ENCODE measurements at regions not wholly inside any gene's neighbourhood (a gene's known extent, or its start where the extent isn't known, plus 50 kb on each side); places are given as distances from the start of the nearest gene placed in this dataset.
A peak's percentile ranks its signal among the peaks of the same experiment; 100 is the strongest.

DNA sequence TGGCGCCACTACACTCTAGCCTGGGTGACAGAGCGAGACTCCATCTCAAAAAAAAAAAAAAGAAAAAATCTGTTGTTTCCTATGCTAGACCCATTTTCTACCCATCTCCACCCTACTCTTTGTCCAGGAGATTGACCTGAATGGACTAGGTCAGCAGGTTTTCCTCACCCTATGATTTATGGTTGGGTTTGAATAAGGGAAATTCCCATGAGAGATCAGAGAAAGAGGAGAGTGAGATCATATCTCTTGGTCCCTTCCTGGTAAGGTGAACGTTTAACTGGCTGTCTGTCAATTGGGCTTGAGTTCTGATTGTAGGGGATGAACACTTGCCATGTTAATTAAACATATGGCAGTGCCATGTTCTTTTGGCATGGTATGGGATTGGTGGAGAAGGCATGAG lies 387.4 kb downstream of the MAN2A1 start:
- Histone ChIP-seq H3K36me3 (ENCODE audit: control insufficient read depth, insufficient read depth, low read length, severe bottlenecking) (no peaks in the 10 kb centered on the region), H3K4me3 (ENCODE audit: low read length) (no peak overlapping the region), H3K9me3 (ENCODE audit: control insufficient read depth, low read length) (peaks cover 21% of the 10 kb centered on the region), H3K9ac (ENCODE audit: low read length) (no peak overlapping the region), H3K27me3 (replicated peaks; ENCODE audit: control insufficient read depth, insufficient read depth, low read length) (peaks cover 4% of the 10 kb centered on the region), H3K4me1 (ENCODE audit: control insufficient read depth, insufficient read depth, low read length) (no peaks in the 10 kb centered on the region)
- DNase-seq (ENCODE audit: low read depth): no peak

DNA sequence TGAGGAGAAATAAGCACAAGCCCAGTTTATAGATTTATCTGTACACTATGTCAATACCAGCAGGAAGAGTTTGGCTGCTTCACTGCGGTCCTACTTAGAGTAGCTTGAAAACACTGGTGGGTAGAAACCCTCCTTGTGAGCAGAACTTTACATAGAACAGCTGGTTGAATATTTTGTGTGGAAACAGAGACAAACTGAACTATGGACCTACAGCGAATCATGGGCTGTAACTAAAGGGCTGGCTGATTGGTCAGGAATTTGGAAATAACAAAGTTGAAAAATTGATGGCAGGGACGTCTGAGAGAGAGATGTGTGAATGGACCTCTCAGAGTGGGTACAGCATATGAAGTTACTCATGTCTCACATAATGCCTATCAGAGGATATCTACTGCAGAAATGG lies 392.5 kb downstream of the MAN2A1 start:
- DNase-seq (ENCODE audit: low read depth): no peak
- H3K9ac ChIP-seq (ENCODE audit: low read length): no peak overlapping the region
- no peaks in the 10 kb centered on the region for H3K9me3 ChIP-seq (ENCODE audit: control insufficient read depth, low read length)
- no peaks in the 10 kb centered on the region for H3K27me3 ChIP-seq (replicated peaks; ENCODE audit: control insufficient read depth, insufficient read depth, low read length)
- peaks cover 8% of the 10 kb centered on the region for H3K4me1 ChIP-seq (ENCODE audit: control insufficient read depth, insufficient read depth, low read length)
- H3K36me3 ChIP-seq (ENCODE audit: control insufficient read depth, insufficient read depth, low read length, severe bottlenecking): no peaks in the 10 kb centered on the region
- no peak overlapping the region for H3K4me3 ChIP-seq (ENCODE audit: low read length)

DNA sequence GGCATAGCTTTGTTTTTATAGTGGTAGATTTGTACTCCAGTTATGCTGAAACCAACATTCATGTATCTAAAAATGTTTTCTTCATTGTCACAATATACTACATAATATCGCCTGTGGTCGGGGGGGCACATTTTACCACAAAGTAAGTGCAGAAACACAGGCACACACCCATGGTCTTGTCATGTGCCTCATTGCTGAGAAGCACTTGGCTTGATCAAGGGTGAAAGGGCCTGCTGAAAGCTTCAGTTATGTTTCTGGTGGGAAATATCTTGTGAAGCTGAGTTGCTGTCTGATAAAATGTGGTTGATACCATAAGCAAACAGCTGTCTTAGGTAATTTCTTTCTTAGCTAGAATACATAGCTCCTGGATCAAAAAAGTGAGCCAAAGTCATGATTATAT lies 393.1 kb downstream of the MAN2A1 start:
- Histone ChIP-seq H3K9ac (ENCODE audit: low read length) (no peak overlapping the region), H3K9me3 (ENCODE audit: control insufficient read depth, low read length) (no peaks in the 10 kb centered on the region), H3K4me3 (ENCODE audit: low read length) (no peak overlapping the region), H3K27me3 (replicated peaks; ENCODE audit: control insufficient read depth, insufficient read depth, low read length) (no peaks in the 10 kb centered on the region), H3K36me3 (ENCODE audit: control insufficient read depth, insufficient read depth, low read length, severe bottlenecking) (no peaks in the 10 kb centered on the region), H3K4me1 (ENCODE audit: control insufficient read depth, insufficient read depth, low read length) (peaks cover 13% of the 10 kb centered on the region)
- DNase-seq (ENCODE audit: low read depth): no peak

DNA sequence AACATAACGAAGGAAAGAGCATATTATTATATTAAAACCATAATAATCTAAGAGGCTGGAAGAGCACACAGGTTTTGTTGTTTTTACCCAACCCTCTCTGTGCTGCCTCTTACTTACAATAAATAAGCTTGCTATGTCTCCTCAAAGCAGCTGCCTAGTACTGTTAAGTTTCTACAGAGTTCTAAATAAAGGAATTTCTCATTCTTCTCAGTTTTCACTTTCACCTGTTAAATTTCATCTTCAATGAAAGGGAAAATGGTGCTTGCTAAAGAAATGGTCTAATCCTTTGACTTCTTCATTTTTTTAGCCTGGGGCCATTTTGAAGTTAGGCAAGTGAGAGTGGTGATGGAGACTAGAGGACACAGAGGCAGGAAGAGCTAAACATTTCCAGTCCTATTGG lies 396.1 kb downstream of the MAN2A1 start:
- no peaks in the 10 kb centered on the region for H3K36me3 ChIP-seq (ENCODE audit: control insufficient read depth, insufficient read depth, low read length, severe bottlenecking)
- no peaks in the 10 kb centered on the region for H3K9me3 ChIP-seq (ENCODE audit: control insufficient read depth, low read length)
- peaks cover 20% of the 10 kb centered on the region for H3K4me1 ChIP-seq (ENCODE audit: control insufficient read depth, insufficient read depth, low read length)
- no peak overlapping the region for H3K4me3 ChIP-seq (ENCODE audit: low read length)
- DNase-seq (ENCODE audit: low read depth): no peak
- H3K27me3 ChIP-seq (replicated peaks; ENCODE audit: control insufficient read depth, insufficient read depth, low read length): no peaks in the 10 kb centered on the region
- no peak overlapping the region for H3K9ac ChIP-seq (ENCODE audit: low read length)

DNA sequence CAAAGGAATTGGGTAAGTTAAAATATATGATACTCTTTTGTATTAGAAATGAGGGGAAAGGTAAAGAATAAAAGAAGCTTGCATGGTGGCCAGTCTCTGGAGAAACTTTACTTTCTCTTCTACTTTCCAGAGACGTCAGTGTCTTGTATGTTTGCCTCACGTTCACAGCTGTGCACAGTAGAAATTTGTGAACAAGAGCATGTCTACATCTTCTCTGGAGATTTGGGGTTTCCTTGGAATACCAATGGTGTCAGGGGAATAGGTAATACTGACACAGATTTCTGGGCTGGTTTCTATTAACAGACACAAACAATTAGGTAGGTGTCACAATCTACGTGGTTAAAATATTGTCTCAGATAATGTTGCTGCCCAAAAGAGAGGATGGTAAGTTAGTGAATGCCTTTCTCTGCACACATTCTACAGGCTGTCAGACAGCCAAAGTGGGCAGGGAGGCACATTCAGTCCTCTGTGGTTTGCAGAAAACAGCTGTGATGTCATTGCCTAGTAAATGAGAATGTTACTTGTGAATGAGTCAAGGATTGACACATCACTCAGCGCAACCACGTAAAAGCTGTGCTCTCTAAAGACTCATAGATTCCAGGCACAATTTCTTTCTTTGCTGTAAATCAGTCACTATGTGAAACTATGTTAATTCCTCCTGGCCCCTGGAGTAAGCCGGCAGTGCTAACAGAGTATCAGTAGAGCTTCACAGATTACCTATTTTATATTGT lies 397.1 kb downstream of the MAN2A1 start:
- Histone ChIP-seq H3K9me3 (ENCODE audit: control insufficient read depth, low read length) (no peaks in the 10 kb centered on the region), H3K27me3 (replicated peaks; ENCODE audit: control insufficient read depth, insufficient read depth, low read length) (no peaks in the 10 kb centered on the region), H3K4me1 (ENCODE audit: control insufficient read depth, insufficient read depth, low read length) (peaks cover 20% of the 10 kb centered on the region), H3K9ac (ENCODE audit: low read length) (peak overlapping the region; percentile 19), H3K36me3 (ENCODE audit: control insufficient read depth, insufficient read depth, low read length, severe bottlenecking) (no peaks in the 10 kb centered on the region), H3K4me3 (ENCODE audit: low read length) (peak overlapping the region; percentile 35)
- DNase-seq (ENCODE audit: low read depth): peak; percentile 96

DNA sequence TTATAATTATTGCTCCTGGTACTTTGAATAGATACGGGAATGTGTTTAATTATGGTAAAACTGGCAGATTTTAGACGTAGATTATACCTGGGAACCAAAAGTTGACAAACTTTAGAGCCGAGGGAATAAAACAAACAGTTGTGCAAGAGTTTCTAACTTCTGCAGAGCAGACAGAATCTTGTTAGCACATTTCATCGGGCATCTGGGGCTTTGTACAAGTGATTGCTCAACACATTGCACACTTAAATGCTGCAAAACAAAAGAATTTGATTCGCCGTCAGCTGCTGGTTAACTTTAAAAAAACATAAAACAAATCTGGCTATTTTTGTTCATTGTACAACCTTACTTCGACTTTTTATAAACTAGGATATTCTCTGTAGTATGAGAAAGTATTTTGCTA lies 398.1 kb downstream of the MAN2A1 start:
- Histone ChIP-seq H3K4me1 (ENCODE audit: control insufficient read depth, insufficient read depth, low read length) (peaks cover 20% of the 10 kb centered on the region), H3K27me3 (replicated peaks; ENCODE audit: control insufficient read depth, insufficient read depth, low read length) (no peaks in the 10 kb centered on the region), H3K36me3 (ENCODE audit: control insufficient read depth, insufficient read depth, low read length, severe bottlenecking) (no peaks in the 10 kb centered on the region), H3K9ac (ENCODE audit: low read length) (peak overlapping the region; percentile 26), H3K4me3 (ENCODE audit: low read length) (peak overlapping the region; percentile 49), H3K9me3 (ENCODE audit: control insufficient read depth, low read length) (no peaks in the 10 kb centered on the region)
- peak; percentile 90 for DNase-seq (ENCODE audit: low read depth)

DNA sequence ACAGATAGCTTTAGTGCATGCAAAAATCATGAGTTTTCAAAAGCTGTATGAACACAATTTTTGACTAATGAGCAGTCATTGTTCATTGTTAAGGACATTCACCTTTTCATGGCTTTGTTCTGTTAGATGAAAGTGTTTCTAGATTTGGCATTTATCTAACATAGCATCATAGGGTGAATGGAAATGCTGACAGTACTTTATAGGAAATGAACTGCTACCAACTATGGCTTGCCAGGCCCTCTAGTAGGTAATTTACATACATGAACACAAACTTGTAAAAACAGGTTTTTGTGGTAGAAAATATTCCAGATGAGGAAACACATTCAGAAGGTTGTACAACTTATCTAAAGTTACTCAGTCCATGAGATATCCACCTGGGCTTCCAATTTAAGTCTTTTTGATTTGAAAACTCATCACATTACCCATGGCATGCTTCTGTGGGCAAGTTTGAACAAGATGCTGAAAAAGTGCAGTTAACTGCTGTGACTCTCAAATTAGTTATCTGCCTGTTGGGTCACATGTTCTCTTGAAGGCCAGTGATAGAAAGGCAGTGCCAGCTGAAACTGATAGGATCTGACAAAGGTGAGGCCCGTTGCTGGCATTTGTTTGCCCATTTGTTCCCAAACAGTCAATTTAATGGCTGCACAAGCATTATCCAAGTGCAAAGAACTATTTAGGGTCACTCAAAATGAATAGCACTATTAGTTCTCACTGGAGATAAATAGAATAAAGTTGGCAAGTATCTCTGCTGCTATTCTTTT lies 399.1 kb downstream of the MAN2A1 start:
- no peaks in the 10 kb centered on the region for H3K36me3 ChIP-seq (ENCODE audit: control insufficient read depth, insufficient read depth, low read length, severe bottlenecking)
- H3K27me3 ChIP-seq (replicated peaks; ENCODE audit: control insufficient read depth, insufficient read depth, low read length): no peaks in the 10 kb centered on the region
- H3K4me1 ChIP-seq (ENCODE audit: control insufficient read depth, insufficient read depth, low read length): peaks cover 26% of the 10 kb centered on the region
- H3K9me3 ChIP-seq (ENCODE audit: control insufficient read depth, low read length): no peaks in the 10 kb centered on the region
- no peak overlapping the region for H3K4me3 ChIP-seq (ENCODE audit: low read length)
- H3K9ac ChIP-seq (ENCODE audit: low read length): no peak overlapping the region
- peak; percentile 7 for DNase-seq (ENCODE audit: low read depth)

DNA sequence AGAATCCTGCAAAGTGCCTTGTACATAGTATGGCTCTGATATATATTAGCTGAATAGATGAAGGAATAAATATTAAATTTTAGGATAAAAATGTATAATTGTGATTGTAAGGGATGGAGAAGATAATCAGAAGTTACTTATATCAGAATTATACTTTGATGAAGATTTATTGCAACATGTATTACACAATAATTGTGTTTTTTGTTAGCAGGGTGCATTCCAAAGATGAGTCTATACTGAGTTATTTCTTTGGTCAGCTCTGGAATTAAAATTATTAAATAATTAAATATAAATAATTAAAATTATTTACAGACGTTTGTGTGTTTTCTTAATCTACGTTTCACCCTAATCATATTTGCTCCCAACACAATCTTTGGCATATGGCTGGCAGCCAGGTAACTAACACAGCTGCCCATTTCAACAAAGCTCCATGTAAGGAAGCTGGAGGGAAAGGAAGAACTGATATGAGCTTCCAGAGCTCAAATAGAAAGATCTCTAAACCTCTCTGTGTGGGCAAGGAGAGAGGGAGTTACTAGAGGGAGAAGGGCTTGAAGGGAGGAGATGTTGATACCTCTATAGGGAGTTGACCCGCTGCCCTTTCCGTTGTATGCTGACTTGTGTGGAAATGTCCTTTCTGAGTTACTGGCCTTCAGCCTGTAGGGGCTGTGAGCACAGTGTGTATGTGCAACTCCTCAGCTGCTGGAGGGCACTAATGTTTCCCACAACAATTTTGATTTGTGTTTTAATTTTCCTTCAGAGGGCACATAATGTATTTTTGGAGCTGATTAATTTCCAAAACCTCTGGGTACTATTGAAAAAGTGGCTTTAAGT lies 403.4 kb downstream of the MAN2A1 start:
- H3K36me3 ChIP-seq (ENCODE audit: control insufficient read depth, insufficient read depth, low read length, severe bottlenecking): no peaks in the 10 kb centered on the region
- no peaks in the 10 kb centered on the region for H3K27me3 ChIP-seq (replicated peaks; ENCODE audit: control insufficient read depth, insufficient read depth, low read length)
- peak; percentile 59 for DNase-seq (ENCODE audit: low read depth)
- H3K9me3 ChIP-seq (ENCODE audit: control insufficient read depth, low read length): peaks cover 11% of the 10 kb centered on the region
- no peak overlapping the region for H3K9ac ChIP-seq (ENCODE audit: low read length)
- peaks cover 10% of the 10 kb centered on the region for H3K4me1 ChIP-seq (ENCODE audit: control insufficient read depth, insufficient read depth, low read length)
- no peak overlapping the region for H3K4me3 ChIP-seq (ENCODE audit: low read length)

DNA sequence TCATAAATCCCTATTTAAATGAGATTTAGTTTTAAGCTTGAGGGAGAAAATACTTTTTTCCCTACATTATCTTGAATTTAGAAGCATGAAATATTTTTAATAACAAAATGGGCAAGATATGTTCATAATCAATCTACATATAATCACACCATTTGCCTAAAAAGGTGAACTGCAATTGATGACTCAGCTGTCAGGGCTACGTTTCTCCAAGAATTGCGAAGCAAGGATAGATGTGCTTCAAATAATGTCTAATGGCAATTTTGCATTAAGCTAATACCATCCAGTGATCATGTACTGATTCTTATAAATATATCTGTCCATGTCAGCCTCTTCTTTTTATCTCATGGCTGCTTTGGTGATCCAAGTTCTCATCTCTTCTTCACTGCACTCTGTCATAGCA lies 404.4 kb downstream of the MAN2A1 start:
- DNase-seq (ENCODE audit: low read depth): no peak
- peaks cover 6% of the 10 kb centered on the region for H3K4me1 ChIP-seq (ENCODE audit: control insufficient read depth, insufficient read depth, low read length)
- no peak overlapping the region for H3K4me3 ChIP-seq (ENCODE audit: low read length)
- peaks cover 11% of the 10 kb centered on the region for H3K9me3 ChIP-seq (ENCODE audit: control insufficient read depth, low read length)
- H3K27me3 ChIP-seq (replicated peaks; ENCODE audit: control insufficient read depth, insufficient read depth, low read length): no peaks in the 10 kb centered on the region
- no peaks in the 10 kb centered on the region for H3K36me3 ChIP-seq (ENCODE audit: control insufficient read depth, insufficient read depth, low read length, severe bottlenecking)
- no peak overlapping the region for H3K9ac ChIP-seq (ENCODE audit: low read length)

DNA sequence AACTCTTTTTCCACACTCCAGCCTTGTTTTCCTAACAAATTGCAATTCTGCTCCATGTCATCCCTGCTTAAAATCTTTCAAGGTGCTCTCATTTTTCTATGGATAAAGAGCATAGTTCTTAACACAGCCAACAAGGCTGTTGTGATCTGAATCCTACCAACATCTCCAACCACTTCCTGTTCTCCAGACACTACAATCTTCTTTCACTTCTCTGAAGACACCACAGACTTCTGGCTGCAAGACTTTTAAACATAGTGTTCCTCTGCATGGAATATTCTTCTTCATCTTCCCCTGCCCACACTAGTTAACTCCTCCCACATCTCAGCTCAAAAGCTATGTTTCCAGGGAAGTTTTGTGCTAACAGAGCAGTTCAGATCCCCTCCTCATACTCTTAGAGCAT lies 404.8 kb downstream of the MAN2A1 start:
- Histone ChIP-seq H3K36me3 (ENCODE audit: control insufficient read depth, insufficient read depth, low read length, severe bottlenecking) (no peaks in the 10 kb centered on the region), H3K27me3 (replicated peaks; ENCODE audit: control insufficient read depth, insufficient read depth, low read length) (no peaks in the 10 kb centered on the region), H3K9me3 (ENCODE audit: control insufficient read depth, low read length) (peaks cover 11% of the 10 kb centered on the region), H3K4me1 (ENCODE audit: control insufficient read depth, insufficient read depth, low read length) (peaks cover 6% of the 10 kb centered on the region), H3K9ac (ENCODE audit: low read length) (no peak overlapping the region), H3K4me3 (ENCODE audit: low read length) (no peak overlapping the region)
- no peak for DNase-seq (ENCODE audit: low read depth)

DNA sequence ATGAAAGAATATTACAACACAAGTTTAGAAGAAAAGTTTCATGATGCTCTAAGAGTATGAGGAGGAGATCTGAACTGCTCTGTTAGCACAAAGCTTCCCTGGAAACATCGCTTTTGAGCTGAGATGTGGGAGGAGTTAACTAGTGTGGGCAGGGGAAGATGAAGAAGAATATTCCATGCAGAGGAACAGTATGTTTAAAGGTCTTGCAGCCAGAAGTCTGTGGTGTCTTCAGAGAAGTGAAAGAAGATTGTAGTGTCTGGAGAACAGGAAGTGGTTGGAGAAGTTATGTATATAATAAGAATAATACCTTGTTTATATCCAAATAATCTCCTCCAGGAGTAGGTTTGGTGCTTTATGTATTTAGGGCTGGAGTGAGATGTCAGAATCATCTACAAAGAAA lies 406.7 kb downstream of the MAN2A1 start:
- Histone ChIP-seq H3K36me3 (ENCODE audit: control insufficient read depth, insufficient read depth, low read length, severe bottlenecking) (no peaks in the 10 kb centered on the region), H3K9me3 (ENCODE audit: control insufficient read depth, low read length) (peaks cover 11% of the 10 kb centered on the region), H3K4me1 (ENCODE audit: control insufficient read depth, insufficient read depth, low read length) (peaks cover 6% of the 10 kb centered on the region), H3K4me3 (ENCODE audit: low read length) (no peak overlapping the region), H3K9ac (ENCODE audit: low read length) (no peak overlapping the region), H3K27me3 (replicated peaks; ENCODE audit: control insufficient read depth, insufficient read depth, low read length) (no peaks in the 10 kb centered on the region)
- DNase-seq (ENCODE audit: low read depth): no peak
